Testis (tissue), 2 donors: ENCODE measurements at regions not wholly inside any gene's neighbourhood (a gene's known extent, or its start where the extent isn't known, plus 50 kb on each side); places are given as distances from the start of the nearest gene placed in this dataset.

Source experiments
- POLR2A ChIP-seq: fragments of 450-650 bp; IDR thresholded peaks from one replicate; pipeline ENCODE4 v1.6.1; 2017; ENCODE audit warnings: antibody characterized with exemption, mild to moderate bottlenecking, moderate library complexity
- TF ChIP-seq, protein P1 (sequence below), 3 experiments: fragments of 450-650 bp in 2 of 3; fragments of 200-600 bp in 1 of 3; sonication (generic) in 1 of 3; IDR thresholded peaks; one replicate each; pipeline ENCODE4 v1.5.1; 2016 to 2019; ENCODE audit warnings: antibody characterized with exemption in 3 of 3, mild to moderate bottlenecking in 2 of 3, moderate library complexity in 1 of 3

DNA sequence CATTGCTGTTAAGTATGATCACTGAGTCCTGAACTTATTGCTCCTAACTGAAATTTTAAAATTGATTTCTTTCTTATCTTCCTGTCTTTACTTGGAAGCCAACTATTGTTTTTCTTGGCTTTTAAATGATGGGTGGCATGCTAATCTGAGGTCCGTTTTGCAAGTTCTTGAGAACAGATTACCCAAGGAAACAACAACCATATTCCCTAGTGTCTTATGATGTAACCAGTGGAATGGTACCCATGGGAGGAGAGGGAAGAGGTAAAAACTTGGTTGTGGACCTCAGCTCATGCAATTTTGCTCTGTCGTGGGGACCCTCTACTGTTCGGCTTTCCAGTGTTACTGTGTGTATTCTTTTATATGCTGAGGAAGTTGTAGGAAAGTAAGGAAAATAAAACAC lies 454.8 kb upstream of the ADAMTS5 start:
- TF ChIP-seq, protein P1, sequence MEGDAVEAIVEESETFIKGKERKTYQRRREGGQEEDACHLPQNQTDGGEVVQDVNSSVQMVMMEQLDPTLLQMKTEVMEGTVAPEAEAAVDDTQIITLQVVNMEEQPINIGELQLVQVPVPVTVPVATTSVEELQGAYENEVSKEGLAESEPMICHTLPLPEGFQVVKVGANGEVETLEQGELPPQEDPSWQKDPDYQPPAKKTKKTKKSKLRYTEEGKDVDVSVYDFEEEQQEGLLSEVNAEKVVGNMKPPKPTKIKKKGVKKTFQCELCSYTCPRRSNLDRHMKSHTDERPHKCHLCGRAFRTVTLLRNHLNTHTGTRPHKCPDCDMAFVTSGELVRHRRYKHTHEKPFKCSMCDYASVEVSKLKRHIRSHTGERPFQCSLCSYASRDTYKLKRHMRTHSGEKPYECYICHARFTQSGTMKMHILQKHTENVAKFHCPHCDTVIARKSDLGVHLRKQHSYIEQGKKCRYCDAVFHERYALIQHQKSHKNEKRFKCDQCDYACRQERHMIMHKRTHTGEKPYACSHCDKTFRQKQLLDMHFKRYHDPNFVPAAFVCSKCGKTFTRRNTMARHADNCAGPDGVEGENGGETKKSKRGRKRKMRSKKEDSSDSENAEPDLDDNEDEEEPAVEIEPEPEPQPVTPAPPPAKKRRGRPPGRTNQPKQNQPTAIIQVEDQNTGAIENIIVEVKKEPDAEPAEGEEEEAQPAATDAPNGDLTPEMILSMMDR (IDR thresholded peaks at IDR 0.05), result no peak
- TF ChIP-seq POLR2A, result no peak
